Liver (tissue), 7 donors: ENCODE measurements at regions not wholly inside any gene's neighbourhood (a gene's known extent, or its start where the extent isn't known, plus 50 kb on each side); places are given as distances from the start of the nearest gene placed in this dataset.

Experiments used
- DNase-seq: peaks from one replicate; pipeline ENCODE4 v3.0.0-alpha.2; 2017; ENCODE audit warnings: low spot score
- H3K27ac ChIP-seq, 2 donors: one replicate each; pipeline ENCODE4 v1.7.0; 2013; ENCODE audit warnings: inconsistent platforms in 2 of 2, low read length in 2 of 2, control low read depth in 1 of 2, low read depth in 1 of 2, mild to moderate bottlenecking in 1 of 2
- H3K27me3 ChIP-seq, 4 donors: one replicate each; pipeline versions ENCODE4 v1.6.1 to v1.7.0; 2013; ENCODE audit warnings: low read length in 3 of 4, inconsistent platforms in 1 of 4, mild to moderate bottlenecking in 1 of 4, moderate library complexity in 1 of 4; ENCODE audit not compliant: control insufficient read depth in 4 of 4, insufficient read depth in 4 of 4
- H3K36me3 ChIP-seq, 4 donors: one replicate each; pipeline versions ENCODE4 v1.6.1 to v1.7.0; 2013; ENCODE audit warnings: low read length in 3 of 4, mild to moderate bottlenecking in 3 of 4, low read depth in 1 of 4, moderate library complexity in 1 of 4; ENCODE audit not compliant: control insufficient read depth in 4 of 4, insufficient read depth in 3 of 4
- H3K4me1 ChIP-seq, 4 donors: one replicate each; pipeline versions ENCODE4 v1.6.1 to v1.7.0; 2013; ENCODE audit warnings: low read length in 3 of 4, mild to moderate bottlenecking in 3 of 4, moderate library complexity in 1 of 4; ENCODE audit not compliant: control insufficient read depth in 4 of 4, insufficient read depth in 4 of 4
- H3K4me3 ChIP-seq, 3 donors: one replicate each; pipeline versions ENCODE4 v1.6.1 to v1.7.0; 2013; ENCODE audit warnings: low read length in 3 of 3, control low read depth in 1 of 3, low read depth in 1 of 3, mild to moderate bottlenecking in 1 of 3
- H3K9ac ChIP-seq, 2 donors: one replicate each; pipeline ENCODE4 v1.7.0; 2013; ENCODE audit warnings: low read length in 2 of 2, mild to moderate bottlenecking in 2 of 2, moderate library complexity in 2 of 2, control low read depth in 1 of 2, low read depth in 1 of 2
- H3K9me3 ChIP-seq, 4 donors: one replicate each; pipeline versions ENCODE4 v1.6.1 to v1.7.0; 2013; ENCODE audit warnings: low read length in 3 of 4; ENCODE audit not compliant: control insufficient read depth in 4 of 4
- EGR1 ChIP-seq, 2 donors: IDR thresholded peaks; 2 replicates each; pipeline ENCODE4 v1.6.1; 2016 to 2018; ENCODE audit warnings: antibody characterized with exemption in 2 of 2, low read depth in 2 of 2
- FOXA1 ChIP-seq: IDR thresholded peaks from 2 replicates; pipeline ENCODE4 v1.6.1; 2016; ENCODE audit warnings: antibody characterized with exemption
- FOXA2 ChIP-seq: IDR thresholded peaks from 2 replicates; pipeline ENCODE4 v1.6.1; 2016; ENCODE audit warnings: antibody characterized with exemption
- GABPA ChIP-seq, 2 donors: IDR thresholded peaks in 1 of 2; conservative IDR thresholded peaks in 1 of 2; 2 replicates each; pipeline ENCODE4 v1.6.1; 2016; ENCODE audit warnings: antibody characterized with exemption in 2 of 2, mild to moderate bottlenecking in 1 of 2, moderate library complexity in 1 of 2
- HNF4G ChIP-seq: IDR thresholded peaks from 2 replicates; pipeline ENCODE4 v1.6.1; 2016; ENCODE audit warnings: antibody characterized with exemption
- JUND ChIP-seq, 2 donors: IDR thresholded peaks; 2 replicates each; pipeline ENCODE4 v1.6.1; 2016; ENCODE audit warnings: antibody characterized with exemption in 2 of 2
- NR2F2 ChIP-seq: IDR thresholded peaks from 2 replicates; pipeline ENCODE4 v1.6.1; 2016; ENCODE audit warnings: antibody characterized with exemption
- RAD21 ChIP-seq, 2 donors: IDR thresholded peaks; 2 replicates each; pipeline ENCODE4 v1.6.1; 2016; ENCODE audit warnings: antibody characterized with exemption in 2 of 2, mild to moderate bottlenecking in 2 of 2
- RXRA ChIP-seq, 2 donors: IDR thresholded peaks; 2 replicates each; pipeline ENCODE4 v1.6.1; 2017 to 2018; ENCODE audit warnings: antibody characterized with exemption in 2 of 2, mild to moderate bottlenecking in 1 of 2
- SP1 ChIP-seq: IDR thresholded peaks from 2 replicates; pipeline ENCODE4 v1.6.1; 2018; ENCODE audit warnings: antibody characterized with exemption, mild to moderate bottlenecking
- TAF1 ChIP-seq: conservative IDR thresholded peaks from 2 replicates; pipeline ENCODE4 v1.6.1; 2016; ENCODE audit warnings: antibody characterized with exemption, mild to moderate bottlenecking
- YY1 ChIP-seq: IDR thresholded peaks from 2 replicates; pipeline ENCODE4 v1.6.1; 2016; ENCODE audit warnings: antibody characterized with exemption, mild to moderate bottlenecking
- TF ChIP-seq, protein P1 (sequence below): IDR thresholded peaks from 2 replicates; pipeline ENCODE4 v1.6.1; 2016; ENCODE audit warnings: antibody characterized with exemption
- TF ChIP-seq, protein P2 (sequence below): IDR thresholded peaks from 2 replicates; pipeline ENCODE4 v1.6.1; 2016; ENCODE audit warnings: antibody characterized with exemption, mild to moderate bottlenecking
- TF ChIP-seq, protein P3 (sequence below): fragments of 150-350 bp; IDR thresholded peaks from 2 replicates; pipeline ENCODE4 v1.5.1; 2017; ENCODE audit warnings: improper control_type of control experiment, low read depth, low read length; ENCODE audit not compliant: missing input control
- TF ChIP-seq, protein P4 (sequence below): IDR thresholded peaks from 2 replicates; pipeline ENCODE4 v1.6.1; 2016; ENCODE audit warnings: antibody characterized with exemption
- donor health status: healthy.
- donor health status: healthy.
- donor health status: healthy.
- donor health status: healthy.

DNA sequence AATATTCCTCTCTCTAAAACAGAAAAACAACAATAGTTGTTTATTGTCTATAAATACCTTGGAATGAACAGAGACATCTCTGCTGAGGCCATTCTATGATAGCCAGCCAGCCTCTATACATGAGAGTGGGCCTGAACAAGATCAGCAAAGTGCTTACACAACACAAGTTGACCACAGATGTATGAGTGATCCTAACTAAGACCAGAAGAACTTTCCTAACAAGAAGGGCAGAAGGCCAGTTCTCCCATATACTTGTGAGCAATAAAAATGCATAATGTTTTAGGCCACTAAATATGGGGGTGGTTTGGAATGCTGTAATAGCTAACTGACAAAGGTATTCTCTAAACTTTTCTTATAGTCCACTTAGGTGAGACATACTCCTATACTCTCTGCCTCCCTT is 345.7 kb downstream of the SPATA31D1 start:
- no peak overlapping the region for H3K4me3 ChIP-seq
- H3K4me1 ChIP-seq: peaks cover 4 to 16% (median 11%) of the 10 kb centered on the region in 4 donors
- no peak for DNase-seq
- no peak overlapping the region for H3K9ac ChIP-seq
- no peak overlapping the region for H3K27ac ChIP-seq
- no peaks in the 10 kb centered on the region for H3K36me3 ChIP-seq
- no peaks in the 10 kb centered on the region for H3K27me3 ChIP-seq
- H3K9me3 ChIP-seq: no peaks in the 10 kb centered on the region
- TF ChIP-seq SP1: no peak
- no peak for TF ChIP-seq JUND (IDR thresholded peaks at IDR 0.05)
- TF ChIP-seq, protein P1, sequence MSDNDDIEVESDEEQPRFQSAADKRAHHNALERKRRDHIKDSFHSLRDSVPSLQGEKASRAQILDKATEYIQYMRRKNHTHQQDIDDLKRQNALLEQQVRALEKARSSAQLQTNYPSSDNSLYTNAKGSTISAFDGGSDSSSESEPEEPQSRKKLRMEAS: no peak
- no peak for TF ChIP-seq EGR1 (IDR thresholded peaks at IDR 0.05; ENCODE audit: low read depth in 2 of 2)
- TF ChIP-seq, protein P2, sequence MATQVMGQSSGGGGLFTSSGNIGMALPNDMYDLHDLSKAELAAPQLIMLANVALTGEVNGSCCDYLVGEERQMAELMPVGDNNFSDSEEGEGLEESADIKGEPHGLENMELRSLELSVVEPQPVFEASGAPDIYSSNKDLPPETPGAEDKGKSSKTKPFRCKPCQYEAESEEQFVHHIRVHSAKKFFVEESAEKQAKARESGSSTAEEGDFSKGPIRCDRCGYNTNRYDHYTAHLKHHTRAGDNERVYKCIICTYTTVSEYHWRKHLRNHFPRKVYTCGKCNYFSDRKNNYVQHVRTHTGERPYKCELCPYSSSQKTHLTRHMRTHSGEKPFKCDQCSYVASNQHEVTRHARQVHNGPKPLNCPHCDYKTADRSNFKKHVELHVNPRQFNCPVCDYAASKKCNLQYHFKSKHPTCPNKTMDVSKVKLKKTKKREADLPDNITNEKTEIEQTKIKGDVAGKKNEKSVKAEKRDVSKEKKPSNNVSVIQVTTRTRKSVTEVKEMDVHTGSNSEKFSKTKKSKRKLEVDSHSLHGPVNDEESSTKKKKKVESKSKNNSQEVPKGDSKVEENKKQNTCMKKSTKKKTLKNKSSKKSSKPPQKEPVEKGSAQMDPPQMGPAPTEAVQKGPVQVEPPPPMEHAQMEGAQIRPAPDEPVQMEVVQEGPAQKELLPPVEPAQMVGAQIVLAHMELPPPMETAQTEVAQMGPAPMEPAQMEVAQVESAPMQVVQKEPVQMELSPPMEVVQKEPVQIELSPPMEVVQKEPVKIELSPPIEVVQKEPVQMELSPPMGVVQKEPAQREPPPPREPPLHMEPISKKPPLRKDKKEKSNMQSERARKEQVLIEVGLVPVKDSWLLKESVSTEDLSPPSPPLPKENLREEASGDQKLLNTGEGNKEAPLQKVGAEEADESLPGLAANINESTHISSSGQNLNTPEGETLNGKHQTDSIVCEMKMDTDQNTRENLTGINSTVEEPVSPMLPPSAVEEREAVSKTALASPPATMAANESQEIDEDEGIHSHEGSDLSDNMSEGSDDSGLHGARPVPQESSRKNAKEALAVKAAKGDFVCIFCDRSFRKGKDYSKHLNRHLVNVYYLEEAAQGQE: no peak
- TF ChIP-seq TAF1: no peak
- TF ChIP-seq FOXA2: no peak

DNA sequence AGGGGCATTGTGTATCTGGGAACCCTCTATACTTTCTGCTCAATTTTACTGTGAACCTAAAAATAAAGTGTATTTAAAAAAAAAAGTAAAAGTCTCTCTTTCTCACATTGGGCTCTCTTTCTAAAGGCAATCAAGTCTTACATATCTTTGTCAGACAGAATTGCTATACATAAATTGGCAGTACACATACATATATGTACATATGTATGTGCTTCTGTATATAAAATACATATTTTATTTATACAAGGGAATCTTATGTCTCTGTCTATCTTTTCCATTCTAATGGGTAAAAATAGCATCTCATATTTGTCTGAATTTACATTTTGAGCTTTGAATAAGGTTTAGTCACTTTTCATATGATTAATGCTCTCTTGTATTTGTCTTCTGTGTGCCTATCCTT is 348.8 kb downstream of the SPATA31D1 start:
- Histone ChIP-seq H3K4me1 (peaks cover 0 to 5% (median 3%) of the 10 kb centered on the region in 4 donors), H3K9me3 (no peaks in the 10 kb centered on the region), H3K27ac (no peak overlapping the region), H3K27me3 (no peaks in the 10 kb centered on the region), H3K36me3 (no peaks in the 10 kb centered on the region), H3K9ac (no peak overlapping the region), H3K4me3 (no peak overlapping the region)
- TF ChIP-seq FOXA1 (no peak), NR2F2 (no peak), FOXA2 (no peak), GABPA (IDR thresholded peaks at IDR 0.05 in 1 of 2, conservative IDR thresholded peaks at IDR 0.05 in 1 of 2) (no peak), RXRA (IDR thresholded peaks at IDR 0.05) (no peak), JUND (IDR thresholded peaks at IDR 0.05) (no peak), TAF1 (no peak), RAD21 (IDR thresholded peaks at IDR 0.05) (no peak), YY1 (no peak), HNF4G (no peak), SP1 (no peak), EGR1 (IDR thresholded peaks at IDR 0.05; ENCODE audit: low read depth in 2 of 2) (no peak)
- TF ChIP-seq, protein P3, sequence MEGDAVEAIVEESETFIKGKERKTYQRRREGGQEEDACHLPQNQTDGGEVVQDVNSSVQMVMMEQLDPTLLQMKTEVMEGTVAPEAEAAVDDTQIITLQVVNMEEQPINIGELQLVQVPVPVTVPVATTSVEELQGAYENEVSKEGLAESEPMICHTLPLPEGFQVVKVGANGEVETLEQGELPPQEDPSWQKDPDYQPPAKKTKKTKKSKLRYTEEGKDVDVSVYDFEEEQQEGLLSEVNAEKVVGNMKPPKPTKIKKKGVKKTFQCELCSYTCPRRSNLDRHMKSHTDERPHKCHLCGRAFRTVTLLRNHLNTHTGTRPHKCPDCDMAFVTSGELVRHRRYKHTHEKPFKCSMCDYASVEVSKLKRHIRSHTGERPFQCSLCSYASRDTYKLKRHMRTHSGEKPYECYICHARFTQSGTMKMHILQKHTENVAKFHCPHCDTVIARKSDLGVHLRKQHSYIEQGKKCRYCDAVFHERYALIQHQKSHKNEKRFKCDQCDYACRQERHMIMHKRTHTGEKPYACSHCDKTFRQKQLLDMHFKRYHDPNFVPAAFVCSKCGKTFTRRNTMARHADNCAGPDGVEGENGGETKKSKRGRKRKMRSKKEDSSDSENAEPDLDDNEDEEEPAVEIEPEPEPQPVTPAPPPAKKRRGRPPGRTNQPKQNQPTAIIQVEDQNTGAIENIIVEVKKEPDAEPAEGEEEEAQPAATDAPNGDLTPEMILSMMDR: no peak
- TF ChIP-seq, protein P2: no peak
- TF ChIP-seq, protein P1: no peak
- TF ChIP-seq, protein P4, sequence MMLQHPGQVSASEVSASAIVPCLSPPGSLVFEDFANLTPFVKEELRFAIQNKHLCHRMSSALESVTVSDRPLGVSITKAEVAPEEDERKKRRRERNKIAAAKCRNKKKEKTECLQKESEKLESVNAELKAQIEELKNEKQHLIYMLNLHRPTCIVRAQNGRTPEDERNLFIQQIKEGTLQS: no peak
- DNase-seq: no peak
